K562 (cell line): ENCODE measurements at regions not wholly inside any gene's neighbourhood (a gene's known extent, or its start where the extent isn't known, plus 50 kb on each side); places are given as distances from the start of the nearest gene placed in this dataset.

ENCODE experiments used
- ATAC-seq: fragments of 200-7000 bp; cut with Tn5 transposase; 3 replicates; pipeline ENCODE4 v1.9.1; 2020; ENCODE audit warnings: moderate library complexity
- BruUV-seq: library from RNA; stranded (reverse); fragments of 400-500 nt; replicated peaks from 2 replicates; lab custom pipeline; 2021; lab: Mats Ljungman, UMichigan
- CTCF ChIA-PET: fragments of 300-600 bp; formaldehyde crosslinking; extraction: SDS; loops from one replicate; lab custom pipeline; 2021; ENCODE audit warnings: low intra/inter-chr PET ratio; lab: Yijun Ruan, JAX
- POLR2A ChIA-PET: fragments of 300-600, 350-650 bp; sonication (Branson Sonifier 250); formaldehyde crosslinking; extraction: SDS; loops from one replicate; lab custom pipeline; 2021; ENCODE audit warnings: antibody characterized with exemption, inconsistent platforms; lab: Yijun Ruan, JAX
- DNase-seq, 4 experiments: peaks; one replicate each; pipeline versions ENCODE4 v3.0.0 to v3.0.0-alpha.2; 2011 to 2018; ENCODE audit warnings: low spot score in 3 of 4, mixed read lengths in 3 of 4; ENCODE audit errors: extremely low read depth in 1 of 4
- FAIRE-seq: peaks from 2 replicates; lab custom pipeline; 2011; peaks lifted over from hg19 to GRCh38; lab: Jason Lieb, UNC
- H2AFZ ChIP-seq: 2 replicates; pipeline ENCODE4 v1.6.0; 2011; ENCODE audit warnings: low read depth, low read length, control low read depth, inconsistent platforms
- H3K27ac ChIP-seq: fragments of 200-600 bp; 3 replicates; pipeline ENCODE4 v1.8.0; 2011; ENCODE audit warnings: low read depth, mild to moderate bottlenecking, control low read depth, inconsistent platforms, low read length, moderate library complexity, mixed read lengths; ENCODE audit errors: extremely low read depth
- H3K27me3 ChIP-seq, 2 experiments: fragments of 300-600 bp in 1 of 2; 2 replicates in 1 of 2; 3 replicates in 1 of 2; pipeline versions ENCODE4 v1.6.0 to v1.8.0; 2011; ENCODE audit warnings: inconsistent platforms in 2 of 2, low read length in 2 of 2, mild to moderate bottlenecking in 1 of 2, mixed read lengths in 1 of 2, moderate library complexity in 1 of 2; ENCODE audit not compliant: control insufficient read depth in 2 of 2, insufficient read depth in 2 of 2
- H3K36me3 ChIP-seq: fragments of 300-600 bp; 3 replicates; pipeline ENCODE4 v1.8.0; 2011; ENCODE audit warnings: mild to moderate bottlenecking, low read length, inconsistent platforms; ENCODE audit not compliant: control insufficient read depth, insufficient read depth
- H3K4me1 ChIP-seq, 2 experiments: fragments of 200-600 bp in 1 of 2; replicated peaks in 1 of 2; 2 replicates in 1 of 2; 3 replicates in 1 of 2; pipeline versions ENCODE4 v1.5.1 to v1.8.0; 2011; ENCODE audit warnings: inconsistent platforms in 2 of 2, low read length in 2 of 2, mild to moderate bottlenecking in 1 of 2, mixed read lengths in 1 of 2, moderate library complexity in 1 of 2; ENCODE audit not compliant: control insufficient read depth in 2 of 2, insufficient read depth in 2 of 2
- H3K4me2 ChIP-seq: 2 replicates; pipeline ENCODE4 v1.6.1; 2011; ENCODE audit warnings: low read length, control low read depth, inconsistent platforms, mixed read lengths; ENCODE audit not compliant: insufficient read depth
- H3K4me3 ChIP-seq: fragments of 200-600 bp; sonication (generic), shearing (Covaris generic); 2 replicates; pipeline ENCODE4 v1.5.1; 2016; ENCODE audit warnings: control low read depth, inconsistent platforms
- H3K79me2 ChIP-seq: fragments of 200-600 bp; 3 replicates; pipeline ENCODE4 v1.8.0; 2011; ENCODE audit warnings: low read length, inconsistent platforms; ENCODE audit not compliant: control insufficient read depth, insufficient read depth
- H3K9ac ChIP-seq, 2 experiments: 2 replicates each; pipeline versions ENCODE4 v1.6.0 to v1.6.1; 2011; ENCODE audit warnings: low read depth in 2 of 2, low read length in 2 of 2, control low read depth in 1 of 2, inconsistent platforms in 1 of 2, mild to moderate bottlenecking in 1 of 2, mixed read lengths in 1 of 2; ENCODE audit not compliant: insufficient read depth in 1 of 2
- H3K9me1 ChIP-seq: one replicate; pipeline ENCODE4 v1.6.0; 2011; ENCODE audit warnings: inconsistent platforms, mild to moderate bottlenecking, low read length, moderate library complexity; ENCODE audit not compliant: control insufficient read depth, insufficient read depth
- H3K9me3 ChIP-seq: replicated peaks from 2 replicates; pipeline ENCODE4 v1.5.1; 2011; ENCODE audit warnings: low read depth, low read length, inconsistent platforms; ENCODE audit not compliant: control insufficient read depth, insufficient read depth
- H4K20me1 ChIP-seq: replicated peaks from 2 replicates; pipeline ENCODE4 v1.6.1; 2011; ENCODE audit warnings: low read length, inconsistent platforms, mixed read lengths; ENCODE audit not compliant: control insufficient read depth, insufficient read depth
- ATF1 ChIP-seq, 2 experiments: fragments of 450-650 bp in 1 of 2; IDR thresholded peaks; 2 replicates each; pipeline ENCODE4 v1.6.1; 2016; ENCODE audit warnings: missing compliant biosample characterization in 1 of 2, missing genetic modification characterization in 1 of 2
- SIRT6 ChIP-seq: IDR thresholded peaks from one replicate; pipeline ENCODE4 v1.6.1; 2012; ENCODE audit warnings: low read depth, mild to moderate bottlenecking, control low read depth, inconsistent platforms, low read length, moderate library complexity
- SIX5 ChIP-seq, 2 experiments: IDR thresholded peaks; 2 replicates each; pipeline ENCODE4 v1.6.1; 2011; ENCODE audit warnings: low read length in 2 of 2, borderline replicate concordance in 1 of 2, low read depth in 1 of 2, mild to moderate bottlenecking in 1 of 2, moderate library complexity in 1 of 2; ENCODE audit not compliant: insufficient read depth in 1 of 2
- ZNF239 ChIP-seq: fragments of 250-450 bp; sonication (Bioruptor Pico); IDR thresholded peaks from 2 replicates; pipeline ENCODE4 v1.4.0; 2020; ENCODE audit warnings: mild to moderate bottlenecking
- ZNF551 ChIP-seq: fragments of 250-450 bp; sonication (Bioruptor Pico); IDR thresholded peaks from 2 replicates; pipeline ENCODE4 v1.5.0; 2021; ENCODE audit warnings: mild to moderate bottlenecking, moderate library complexity
- ZNF76 ChIP-seq: fragments of 250-450 bp; sonication (Bioruptor Pico); IDR thresholded peaks from 2 replicates; pipeline ENCODE4 v1.4.0; 2020; ENCODE audit warnings: mild to moderate bottlenecking, moderate library complexity, borderline replicate concordance
- WGBS: fragments of 100-300 bp; shearing (Covaris generic); methylation state at CpG from one replicate; pipeline ENCODE4 v1.1.6; 2016; ENCODE audit warnings: low coverage, mixed read lengths; ENCODE audit not compliant: insufficient coverage; ENCODE audit errors: missing lambda C conversion rate; 5-methylcytosine and 5-hydroxymethylcytosine counted together
- in situ Hi-C: fragments of 300-500 bp; cut with MboI; formaldehyde crosslinking; loops from 4 replicates; pipeline ENCODE4 v1.15.0; 2018; ENCODE audit warnings: inconsistent platforms, mixed read lengths
- intact Hi-C: fragments of 100-400 bp; cut with micrococcal nuclease; formaldehyde crosslinking; loops from 2 replicates; pipeline ENCODE4 v1.14.2; 2022
- TF ChIP-seq, protein P1 (sequence below): fragments of 250-450 bp; sonication (Bioruptor Pico); IDR thresholded peaks from 2 replicates; pipeline ENCODE4 v1.8.0; 2022; ENCODE audit warnings: moderate library complexity, mild to moderate bottlenecking, inconsistent platforms
- TF ChIP-seq, protein P2 (sequence below): fragments of 250-450 bp; sonication (Bioruptor Pico); IDR thresholded peaks from 2 replicates; pipeline ENCODE4 v1.5.0; 2020; ENCODE audit warnings: mild to moderate bottlenecking, borderline replicate concordance

DNA sequence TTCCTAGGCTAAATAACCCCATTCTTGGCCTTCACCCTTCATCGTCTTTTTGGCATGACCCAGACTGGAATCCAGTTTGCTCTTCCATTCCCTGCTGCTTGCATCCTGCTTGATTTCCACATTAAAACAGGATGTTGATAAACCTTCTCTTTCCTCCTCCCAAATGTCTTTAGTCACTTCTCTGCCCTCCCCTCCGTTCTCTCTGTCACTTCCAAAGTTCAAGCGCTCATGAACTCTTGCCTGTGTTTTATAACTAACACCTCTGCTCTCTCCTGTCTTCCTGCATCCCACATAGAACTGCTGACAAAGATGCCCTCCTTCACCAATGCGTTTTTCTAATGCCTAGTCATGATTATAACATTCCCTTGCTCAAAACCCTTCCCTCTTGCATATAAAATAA is 65.6 kb upstream of the SLC44A3 start:
- no peak overlapping the region for H3K4me3 ChIP-seq
- H3K9me1 ChIP-seq = no peaks in the 10 kb centered on the region
- H3K4me2 ChIP-seq = no peak overlapping the region
- H3K36me3 ChIP-seq = no peaks in the 10 kb centered on the region
- peaks cover 0 to 5% of the 10 kb centered on the region in 2 experiments; a peak in 2 of 5 replicates for H3K4me1 ChIP-seq
- no peak overlapping the region for H2AFZ ChIP-seq
- ChIA-PET CTCF (no interaction called here), POLR2A (no interaction called here)
- intact Hi-C loops (no loop called here), in situ Hi-C loops (no loop called here)
- ATAC-seq (no peak), FAIRE-seq (no peak), DNase-seq (no peak)
- no peaks in the 10 kb centered on the region for H3K9me3 ChIP-seq
- H3K27me3 ChIP-seq = peaks cover 0 to 4% of the 10 kb centered on the region in 2 experiments; a peak in 1 of 5 replicates
- no peaks in the 10 kb centered on the region for H4K20me1 ChIP-seq
- TF ChIP-seq, protein P1, sequence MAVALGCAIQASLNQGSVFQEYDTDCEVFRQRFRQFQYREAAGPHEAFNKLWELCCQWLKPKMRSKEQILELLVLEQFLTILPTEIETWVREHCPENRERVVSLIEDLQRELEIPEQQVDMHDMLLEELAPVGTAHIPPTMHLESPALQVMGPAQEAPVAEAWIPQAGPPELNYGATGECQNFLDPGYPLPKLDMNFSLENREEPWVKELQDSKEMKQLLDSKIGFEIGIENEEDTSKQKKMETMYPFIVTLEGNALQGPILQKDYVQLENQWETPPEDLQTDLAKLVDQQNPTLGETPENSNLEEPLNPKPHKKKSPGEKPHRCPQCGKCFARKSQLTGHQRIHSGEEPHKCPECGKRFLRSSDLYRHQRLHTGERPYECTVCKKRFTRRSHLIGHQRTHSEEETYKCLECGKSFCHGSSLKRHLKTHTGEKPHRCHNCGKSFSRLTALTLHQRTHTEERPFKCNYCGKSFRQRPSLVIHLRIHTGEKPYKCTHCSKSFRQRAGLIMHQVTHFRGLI = no peak
- TF ChIP-seq SIX5 (IDR thresholded peaks at IDR 0.05; ENCODE audit: borderline replicate concordance in 1 of 2, insufficient read depth in 1 of 2, low read depth in 1 of 2, low read length in 2 of 2) (no peak), ZNF551 (CRISPR knock-in tag) (no peak), SIRT6 (no peak), ZNF76 (CRISPR knock-in tag) (no peak), ATF1 (CRISPR knock-in tag; IDR thresholded peaks at IDR 0.05) (no peak), ATF1 (tag; IDR thresholded peaks at IDR 0.05) (no peak), ZNF239 (CRISPR knock-in tag) (no peak)
- TF ChIP-seq, protein P2, sequence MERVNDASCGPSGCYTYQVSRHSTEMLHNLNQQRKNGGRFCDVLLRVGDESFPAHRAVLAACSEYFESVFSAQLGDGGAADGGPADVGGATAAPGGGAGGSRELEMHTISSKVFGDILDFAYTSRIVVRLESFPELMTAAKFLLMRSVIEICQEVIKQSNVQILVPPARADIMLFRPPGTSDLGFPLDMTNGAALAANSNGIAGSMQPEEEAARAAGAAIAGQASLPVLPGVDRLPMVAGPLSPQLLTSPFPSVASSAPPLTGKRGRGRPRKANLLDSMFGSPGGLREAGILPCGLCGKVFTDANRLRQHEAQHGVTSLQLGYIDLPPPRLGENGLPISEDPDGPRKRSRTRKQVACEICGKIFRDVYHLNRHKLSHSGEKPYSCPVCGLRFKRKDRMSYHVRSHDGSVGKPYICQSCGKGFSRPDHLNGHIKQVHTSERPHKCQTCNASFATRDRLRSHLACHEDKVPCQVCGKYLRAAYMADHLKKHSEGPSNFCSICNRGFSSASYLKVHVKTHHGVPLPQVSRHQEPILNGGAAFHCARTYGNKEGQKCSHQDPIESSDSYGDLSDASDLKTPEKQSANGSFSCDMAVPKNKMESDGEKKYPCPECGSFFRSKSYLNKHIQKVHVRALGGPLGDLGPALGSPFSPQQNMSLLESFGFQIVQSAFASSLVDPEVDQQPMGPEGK (CRISPR knock-in tag) = no peak
- no TSS peak for BruUV-seq
- H3K9ac ChIP-seq = no peak overlapping the region
- 5% methylated on average over 4 of the region's 4 CpGs for whole genome bisulfite sequencing
- H3K79me2 ChIP-seq = no peaks in the 10 kb centered on the region
- H3K27ac ChIP-seq = no peak overlapping the region
